Left renal cortex interstitium (tissue), 4 donors: ENCODE measurements at regions not wholly inside any gene's neighbourhood (a gene's known extent, or its start where the extent isn't known, plus 50 kb on each side); places are given as distances from the start of the nearest gene placed in this dataset.

Experiments
- DNase-seq, 4 donors: peaks; one replicate each; pipeline ENCODE4 v3.0.0-alpha.2; 2013; ENCODE audit warnings: low read depth in 4 of 4, low spot score in 2 of 4, missing footprints in 1 of 4

DNA sequence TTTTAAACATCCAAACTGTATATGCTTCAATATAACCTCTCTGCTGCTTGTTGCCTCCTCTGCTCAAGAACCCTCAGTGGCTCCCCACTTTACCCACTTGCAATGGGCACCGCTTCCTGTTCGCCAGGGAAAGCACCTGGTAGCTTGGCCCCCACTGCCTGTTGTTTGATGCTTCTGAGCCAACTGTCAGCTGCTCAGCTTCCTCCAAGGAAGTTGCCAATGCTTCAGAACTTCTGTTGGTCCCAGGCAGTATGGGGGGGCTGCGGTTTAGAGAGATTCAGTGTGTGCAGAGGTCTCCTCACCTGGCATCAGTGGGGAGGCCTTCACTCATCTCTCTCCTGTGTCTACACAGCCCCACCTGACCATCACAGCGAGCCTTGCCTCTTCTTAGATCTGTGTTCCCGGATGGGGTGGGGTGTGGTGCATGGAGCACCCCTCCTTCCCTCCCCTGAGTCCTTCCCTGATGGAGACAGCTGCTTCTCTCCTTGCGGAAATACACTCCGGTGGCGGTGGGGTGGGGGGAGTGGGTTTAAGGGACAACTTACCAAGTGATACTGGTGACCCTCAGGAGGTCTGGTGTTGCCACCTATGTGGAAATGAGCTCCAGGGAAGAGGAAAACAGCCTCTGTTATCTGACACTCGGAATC lies 308.1 kb downstream of the CDH26 start:
- DNase-seq, result no peak

- DNase-seq, result no peak
These were observed 310.3 kb downstream of the CDH26 start for GRCh38 chr20:60268491-60268890.

- DNase-seq, result peak in 2 of 4 donors; percentile 29 to 39
These were observed 311.4 kb downstream of the CDH26 start for GRCh38 chr20:60269573-60270162.

DNA sequence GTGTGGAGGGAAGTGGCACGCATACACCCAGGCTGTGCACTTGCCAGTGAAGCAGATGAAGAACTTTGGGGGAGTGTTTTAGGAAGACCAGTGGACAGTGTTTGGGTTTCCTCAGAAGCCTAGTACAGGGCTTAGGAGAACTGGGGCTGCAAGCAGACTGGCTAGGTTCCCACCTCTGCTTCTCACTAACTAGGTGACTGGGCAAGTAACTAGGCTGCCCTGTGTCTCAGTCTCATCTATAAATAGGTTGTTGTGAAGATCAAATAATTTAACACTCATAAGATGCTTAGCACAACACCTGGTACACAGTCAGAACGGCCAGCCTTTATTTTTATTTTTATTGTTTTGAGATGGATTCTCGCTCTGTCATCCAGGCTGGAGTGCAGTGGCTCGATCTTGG lies 312.1 kb downstream of the CDH26 start:
- no peak for DNase-seq

GRCh38 chr20:60271597-60271996 lies 313.4 kb downstream of the CDH26 start:
- no peak for DNase-seq

DNA sequence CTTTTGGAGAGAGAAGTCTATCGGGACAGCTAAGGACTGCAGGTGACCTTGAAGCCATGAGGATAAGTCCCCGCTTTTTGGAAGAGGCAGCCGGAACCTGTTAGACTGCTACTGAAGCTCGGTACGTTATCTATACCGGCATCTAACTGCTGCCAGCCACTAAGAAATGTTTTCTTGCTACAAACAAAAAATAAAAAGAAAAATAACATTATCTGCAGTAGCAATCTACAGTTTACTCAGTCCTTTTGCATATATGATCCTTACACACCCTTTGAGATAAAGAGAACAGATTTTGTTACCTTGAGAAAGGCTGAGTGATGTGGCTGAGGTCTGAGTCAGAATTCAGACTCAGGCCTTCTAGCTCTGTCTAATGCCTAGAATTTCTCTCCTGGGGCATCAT lies 314.6 kb downstream of the CDH26 start:
- no peak for DNase-seq

- DNase-seq, result no peak
These were observed 316.5 kb downstream of the CDH26 start for GRCh38 chr20:60274717-60275116.

- no peak for DNase-seq
These were observed 323.1 kb downstream of the CDH26 start for GRCh38 chr20:60281295-60281694.

- no peak for DNase-seq
These were observed 325.1 kb downstream of the CDH26 start for GRCh38 chr20:60283281-60283680.

- DNase-seq, result no peak
These were observed 328.5 kb downstream of the CDH26 start for GRCh38 chr20:60286764-60287163.

- DNase-seq, result no peak
These were observed 330.7 kb downstream of the CDH26 start for GRCh38 chr20:60288945-60289344.

DNA sequence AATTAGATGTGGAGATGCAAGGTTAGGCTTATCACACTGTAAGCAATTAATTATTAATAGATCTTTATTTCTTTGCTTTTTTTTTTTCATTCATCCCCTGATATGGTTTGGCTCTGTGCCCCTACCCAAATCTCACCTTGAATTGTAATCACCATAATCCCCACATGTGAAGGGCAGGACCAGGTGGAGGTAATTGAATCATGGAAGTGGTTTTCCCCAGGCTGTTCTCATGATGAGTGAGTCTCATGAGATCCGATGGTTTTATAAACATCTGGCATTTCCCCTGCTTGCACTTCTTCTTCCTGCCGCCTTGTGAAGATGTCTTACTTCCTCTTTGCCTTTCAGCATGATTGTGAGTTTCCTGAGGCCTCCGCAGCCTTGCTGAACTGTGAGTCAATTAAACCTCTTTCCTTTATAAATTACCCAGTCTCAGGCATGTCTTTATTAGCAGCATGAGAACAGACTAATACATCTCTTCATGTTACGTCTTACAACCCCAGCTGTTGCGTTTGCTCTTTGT lies 333.8 kb downstream of the CDH26 start:
- no peak for DNase-seq

- no peak for DNase-seq
These were observed 336.4 kb downstream of the CDH26 start for GRCh38 chr20:60294632-60295031.

DNA sequence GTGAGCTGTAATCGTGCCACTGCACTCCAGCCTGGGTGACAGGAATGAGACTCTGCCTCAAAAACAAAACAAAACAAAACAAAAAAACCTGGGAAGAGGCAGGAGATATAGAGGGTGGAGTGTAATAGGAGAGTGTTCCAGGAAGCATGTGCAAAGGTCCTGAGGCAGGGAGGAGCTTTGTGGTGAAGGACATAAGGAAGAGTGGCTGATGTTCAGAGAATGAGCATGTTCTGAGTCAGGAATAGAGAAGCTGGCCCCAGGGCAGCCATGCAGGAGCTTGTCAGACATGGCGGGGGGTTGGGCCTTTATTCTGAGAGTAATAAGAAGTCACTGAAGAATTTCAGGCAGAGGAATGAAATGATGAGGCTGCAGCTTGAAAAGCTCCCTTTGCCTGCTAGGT lies 337.0 kb downstream of the CDH26 start:
- no peak for DNase-seq

- DNase-seq, result no peak
These were observed 339.4 kb downstream of the CDH26 start for GRCh38 chr20:60297649-60298048.

- no peak for DNase-seq
These were observed 340.4 kb downstream of the CDH26 start for GRCh38 chr20:60298647-60299046.

GRCh38 chr20:60299951-60300350 lies 341.7 kb downstream of the CDH26 start:
- no peak for DNase-seq

GRCh38 chr20:60300374-60300773 lies 342.2 kb downstream of the CDH26 start:
- DNase-seq, result no peak

DNA sequence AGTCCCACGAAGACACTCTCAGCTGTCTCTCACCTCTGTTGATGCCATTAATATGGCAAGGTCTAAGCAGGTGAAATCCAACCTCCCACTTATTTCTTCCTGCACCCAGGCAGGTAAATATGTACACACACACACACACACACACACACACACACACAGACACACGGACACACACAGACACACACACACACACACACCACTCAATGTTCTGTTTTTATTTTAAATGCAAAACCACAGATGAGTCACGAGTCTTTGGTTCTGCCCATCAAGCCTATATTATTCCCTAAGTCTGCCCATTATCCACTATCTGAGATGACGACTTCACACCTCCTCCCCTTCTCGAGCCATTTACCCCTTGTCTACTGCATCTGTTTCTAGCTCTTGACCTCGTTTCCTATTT lies 344.7 kb downstream of the CDH26 start:
- no peak for DNase-seq

DNA sequence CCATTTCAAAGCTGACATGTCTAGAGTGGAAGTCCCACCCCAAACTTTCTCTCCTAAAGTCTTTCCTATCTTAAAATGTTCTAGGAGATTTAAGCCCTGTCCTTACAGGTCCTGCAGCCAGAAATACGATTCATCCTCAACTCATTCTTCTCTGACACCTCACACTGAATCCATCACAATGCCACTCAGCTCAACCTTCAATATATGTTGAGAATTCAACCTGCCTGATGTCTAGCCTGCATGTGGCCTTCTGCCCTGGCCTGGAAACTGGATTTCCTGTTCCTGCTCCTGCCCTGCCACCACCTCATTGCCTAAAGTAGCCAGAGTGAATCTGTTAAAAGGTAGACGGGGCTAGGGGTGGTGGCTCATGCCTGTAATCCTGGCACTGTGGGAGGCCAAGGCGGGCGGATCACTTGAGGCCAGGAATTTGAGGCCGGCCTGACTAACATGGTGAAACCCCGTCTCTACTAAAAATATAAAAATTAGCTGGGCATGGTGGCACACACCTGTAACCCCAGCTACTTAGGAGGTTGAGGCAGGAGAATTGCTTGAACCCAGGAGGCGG lies 345.9 kb downstream of the CDH26 start:
- no peak for DNase-seq

DNA sequence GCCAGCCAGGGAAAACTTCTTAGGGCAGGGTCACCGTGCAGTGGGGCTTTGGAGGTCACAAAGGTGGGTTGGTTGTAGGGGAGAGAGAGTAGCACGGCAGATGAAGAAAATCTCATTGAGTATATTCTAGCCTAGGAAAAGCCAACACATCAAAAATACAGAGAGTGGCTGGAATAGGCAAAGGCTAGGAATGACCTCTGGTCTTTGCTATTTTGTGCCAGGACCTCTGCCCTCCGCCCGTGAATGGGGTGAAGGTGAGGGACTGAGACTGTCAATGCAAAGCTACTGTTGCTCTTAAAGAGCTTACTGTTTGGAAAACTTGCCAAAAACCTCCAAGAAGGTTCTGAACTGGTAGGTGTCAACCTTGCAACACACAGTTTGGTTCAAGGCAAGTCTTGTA lies 346.7 kb downstream of the CDH26 start:
- no peak for DNase-seq

DNA sequence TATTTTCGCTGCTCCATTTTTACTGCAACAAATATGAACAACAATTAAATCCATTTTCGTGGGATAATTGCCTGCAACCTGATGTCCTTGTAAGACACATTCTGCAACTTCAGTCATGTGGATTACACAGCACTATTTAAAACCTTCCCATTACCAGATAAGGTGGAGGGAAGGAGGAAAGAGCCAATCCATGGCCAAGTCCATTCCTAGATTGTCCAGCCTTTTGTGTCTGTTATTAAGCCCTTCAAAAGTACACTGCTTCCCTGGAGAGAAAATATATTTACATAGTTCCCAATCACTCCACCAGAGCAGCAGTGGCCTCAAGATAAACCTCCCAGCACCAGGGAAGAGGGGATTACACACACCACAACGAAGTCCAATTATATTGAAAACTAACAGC lies 347.9 kb downstream of the CDH26 start:
- DNase-seq, result no peak
